ENCODE measurements at regions not wholly inside any gene's neighbourhood (a gene's known extent, or its start where the extent isn't known, plus 50 kb on each side); places are given as distances from the start of the nearest gene placed in this dataset.
A peak's percentile ranks its signal among the peaks of the same experiment; 100 is the strongest.

DNA sequence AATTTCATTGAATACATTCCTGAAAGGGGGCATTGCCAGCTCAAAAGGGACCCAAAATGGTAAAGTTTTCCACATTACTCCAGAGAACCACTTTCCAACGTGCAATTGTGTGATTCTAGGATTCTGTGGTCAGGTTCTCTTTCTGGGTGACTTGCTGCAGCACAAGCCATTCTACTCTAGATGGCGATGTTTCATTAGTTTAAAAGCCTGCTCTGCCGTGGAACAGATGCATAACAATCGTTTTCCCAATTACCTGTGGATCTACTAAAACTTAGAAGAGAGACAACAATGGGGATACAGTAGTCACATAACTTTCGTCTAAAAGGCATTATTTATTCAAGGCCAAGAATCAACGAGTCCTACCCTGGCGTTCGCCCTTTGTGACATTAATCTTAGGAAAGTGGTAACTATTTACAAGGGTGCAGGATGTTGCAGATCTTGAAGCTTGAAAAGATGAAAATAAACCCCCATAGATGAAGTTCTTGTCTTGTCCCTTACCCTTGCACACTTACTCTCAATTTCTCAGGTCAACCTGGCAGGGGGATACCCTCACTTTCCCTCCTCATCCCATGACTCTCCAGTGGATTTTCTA, 400.9 kb downstream of the SNAPC1 start:
- FAIRE-seq (peak; percentile 38), DNase-seq (ENCODE audit: insufficient read length, low spot score) (peak; percentile 2)
- TF ChIP-seq POLR2AphosphoS5 (IDR thresholded peaks at IDR 0.05; ENCODE audit: low read depth, low read length) (no peak), TAF1 (IDR thresholded peaks at IDR 0.05; ENCODE audit: low read depth, low read length) (no peak), POLR2A (IDR thresholded peaks at IDR 0.05; ENCODE audit: low read depth, low read length) (no peak), PAX5 (IDR thresholded peaks at IDR 0.05; ENCODE audit: insufficient read depth, low read length, severe bottlenecking) (no peak), SPI1 (IDR thresholded peaks at IDR 0.05; ENCODE audit: low read depth, low read length) (no peak), POU2F2 (IDR thresholded peaks at IDR 0.05; ENCODE audit: low read depth, low read length) (no peak)

DNA sequence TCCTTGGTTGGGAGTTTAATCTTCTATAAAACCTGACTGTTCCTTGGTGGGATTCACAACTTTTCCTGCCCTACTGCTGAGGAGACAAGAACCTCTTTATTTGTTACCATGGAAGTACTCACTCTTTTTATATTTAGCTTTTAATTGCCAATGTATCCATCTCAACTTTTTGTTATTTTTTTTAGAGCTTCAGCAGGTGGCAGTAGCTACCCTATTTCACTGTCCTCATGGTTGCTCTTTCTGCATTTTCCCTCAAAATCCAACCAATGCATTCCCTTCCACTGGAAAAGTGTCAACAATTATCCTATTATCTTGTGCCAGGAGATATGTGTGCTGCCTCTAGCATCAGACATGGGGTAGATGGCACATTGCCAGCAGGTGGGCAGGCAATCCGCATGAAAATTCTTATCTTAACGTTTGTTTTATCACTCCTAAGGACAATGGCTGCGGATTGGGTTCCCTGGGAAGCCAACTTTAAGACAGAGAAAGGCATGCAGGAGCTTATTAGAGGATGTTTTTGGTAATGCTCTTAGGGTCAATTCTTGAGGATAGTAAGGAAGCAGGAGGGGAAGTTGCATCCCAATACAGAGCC, 406.4 kb downstream of the SNAPC1 start:
- no peak for FAIRE-seq
- no peak for TF ChIP-seq POLR2AphosphoS5 (IDR thresholded peaks at IDR 0.05; ENCODE audit: low read depth, low read length)
- TF ChIP-seq TAF1 (IDR thresholded peaks at IDR 0.05; ENCODE audit: low read depth, low read length), result no peak
- no peak for TF ChIP-seq POLR2A (IDR thresholded peaks at IDR 0.05; ENCODE audit: low read depth, low read length)
- TF ChIP-seq PAX5 (IDR thresholded peaks at IDR 0.05; ENCODE audit: insufficient read depth, low read length, severe bottlenecking), result no peak
- TF ChIP-seq POU2F2 (IDR thresholded peaks at IDR 0.05; ENCODE audit: low read depth, low read length), result no peak
- TF ChIP-seq SPI1 (IDR thresholded peaks at IDR 0.05; ENCODE audit: low read depth, low read length), result no peak
- DNase-seq (ENCODE audit: insufficient read length, low spot score), result no peak

DNA sequence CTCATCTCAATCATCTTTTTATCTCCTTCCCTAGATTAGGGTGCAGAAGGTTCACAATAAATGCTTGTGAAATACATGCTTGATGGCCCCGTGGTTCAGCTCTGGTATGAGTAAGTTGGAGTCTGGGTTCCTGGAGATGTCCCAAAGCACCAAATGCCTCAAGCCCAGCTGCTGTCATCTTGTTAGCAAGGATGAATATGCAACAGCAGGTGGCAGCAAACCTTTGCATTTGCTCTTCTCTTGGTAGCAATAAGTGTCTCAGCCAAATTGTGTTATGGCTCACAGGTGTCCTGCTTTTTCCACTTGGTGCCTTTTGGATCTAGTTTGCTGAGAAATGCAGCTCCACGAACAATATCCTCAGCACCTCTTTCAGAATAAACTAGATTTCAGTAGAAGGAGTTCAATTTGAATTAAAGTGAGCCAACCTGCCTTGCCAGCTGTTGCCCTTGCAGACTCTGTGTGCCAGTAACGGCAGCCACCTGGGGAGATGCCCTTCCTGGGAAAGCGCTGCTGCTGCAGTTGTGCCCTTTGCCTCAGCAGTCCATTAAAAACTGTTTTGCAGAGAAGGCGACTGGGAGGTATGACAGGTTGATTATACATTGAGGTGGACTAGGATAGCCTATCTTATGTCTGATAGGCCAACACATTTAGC, 417.3 kb downstream of the SNAPC1 start:
- DNase-seq (ENCODE audit: insufficient read length, low spot score) (no peak), FAIRE-seq (peak; percentile 89)
- no peak for TF ChIP-seq POLR2A (IDR thresholded peaks at IDR 0.05; ENCODE audit: low read depth, low read length)
- no peak for TF ChIP-seq POLR2AphosphoS5 (IDR thresholded peaks at IDR 0.05; ENCODE audit: low read depth, low read length)
- TF ChIP-seq PAX5 (IDR thresholded peaks at IDR 0.05; ENCODE audit: insufficient read depth, low read length, severe bottlenecking), result no peak
- no peak for TF ChIP-seq TAF1 (IDR thresholded peaks at IDR 0.05; ENCODE audit: low read depth, low read length)
- no peak for TF ChIP-seq POU2F2 (IDR thresholded peaks at IDR 0.05; ENCODE audit: low read depth, low read length)

- DNase-seq (ENCODE audit: insufficient read length, low spot score) (no peak), FAIRE-seq (no peak)
Observed at GRCh38 chr14:62181591-62181990, 419.4 kb downstream of the SNAPC1 start.

DNA sequence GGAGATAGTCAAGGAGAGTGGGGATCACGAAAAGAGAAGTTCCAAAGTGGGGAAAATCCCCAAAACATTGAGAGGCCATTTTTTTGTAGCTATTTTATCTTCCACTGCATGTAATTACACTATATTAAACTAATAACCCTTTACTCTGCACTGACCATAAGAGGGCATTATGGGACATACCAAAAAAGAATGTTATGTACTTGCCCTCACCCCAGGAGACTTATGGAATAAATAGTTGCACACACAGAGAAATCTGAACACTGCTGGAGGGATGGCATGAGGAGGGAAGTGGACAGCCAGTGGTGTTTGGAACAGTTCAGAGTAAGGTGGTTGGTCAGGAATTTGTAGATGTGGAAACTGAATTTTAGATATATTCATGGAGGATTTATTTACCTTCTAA, 422.9 kb downstream of the SNAPC1 start:
- FAIRE-seq (no peak), DNase-seq (ENCODE audit: insufficient read length, low spot score) (no peak)
- TF ChIP-seq POU2F2 (IDR thresholded peaks at IDR 0.05; ENCODE audit: low read depth, low read length) (no peak), POLR2A (IDR thresholded peaks at IDR 0.05; ENCODE audit: low read depth, low read length) (no peak), PAX5 (IDR thresholded peaks at IDR 0.05; ENCODE audit: insufficient read depth, low read length, severe bottlenecking) (no peak), POLR2AphosphoS5 (IDR thresholded peaks at IDR 0.05; ENCODE audit: low read depth, low read length) (no peak), TAF1 (IDR thresholded peaks at IDR 0.05; ENCODE audit: low read depth, low read length) (no peak), SPI1 (IDR thresholded peaks at IDR 0.05; ENCODE audit: low read depth, low read length) (no peak)

More at GRCh38 chr14:62181591-62181990, 419.4 kb downstream of the SNAPC1 start:
- no peak for TF ChIP-seq POLR2AphosphoS5 (IDR thresholded peaks at IDR 0.05; ENCODE audit: low read depth, low read length)
- no peak for TF ChIP-seq TAF1 (IDR thresholded peaks at IDR 0.05; ENCODE audit: low read depth, low read length)
- TF ChIP-seq POLR2A (IDR thresholded peaks at IDR 0.05; ENCODE audit: low read depth, low read length), result no peak
- TF ChIP-seq PAX5 (IDR thresholded peaks at IDR 0.05; ENCODE audit: insufficient read depth, low read length, severe bottlenecking), result no peak
- no peak for TF ChIP-seq SPI1 (IDR thresholded peaks at IDR 0.05; ENCODE audit: low read depth, low read length)
- TF ChIP-seq POU2F2 (IDR thresholded peaks at IDR 0.05; ENCODE audit: low read depth, low read length), result no peak

- TF ChIP-seq POLR2AphosphoS5 (IDR thresholded peaks at IDR 0.05; ENCODE audit: low read depth, low read length), result no peak
- no peak for TF ChIP-seq POU2F2 (IDR thresholded peaks at IDR 0.05; ENCODE audit: low read depth, low read length)
- no peak for TF ChIP-seq TAF1 (IDR thresholded peaks at IDR 0.05; ENCODE audit: low read depth, low read length)
- no peak for TF ChIP-seq SPI1 (IDR thresholded peaks at IDR 0.05; ENCODE audit: low read depth, low read length)
- no peak for TF ChIP-seq PAX5 (IDR thresholded peaks at IDR 0.05; ENCODE audit: insufficient read depth, low read length, severe bottlenecking)
- TF ChIP-seq POLR2A (IDR thresholded peaks at IDR 0.05; ENCODE audit: low read depth, low read length), result no peak
- no peak for DNase-seq (ENCODE audit: insufficient read length, low spot score)
- no peak for FAIRE-seq
Observed at GRCh38 chr14:62187265-62187664, 425.0 kb downstream of the SNAPC1 start.

- FAIRE-seq, result no peak
- no peak for DNase-seq (ENCODE audit: insufficient read length, low spot score)
- no peak for TF ChIP-seq POU2F2 (IDR thresholded peaks at IDR 0.05; ENCODE audit: low read depth, low read length)
- TF ChIP-seq TAF1 (IDR thresholded peaks at IDR 0.05; ENCODE audit: low read depth, low read length), result no peak
- TF ChIP-seq SPI1 (IDR thresholded peaks at IDR 0.05; ENCODE audit: low read depth, low read length), result no peak
- no peak for TF ChIP-seq POLR2A (IDR thresholded peaks at IDR 0.05; ENCODE audit: low read depth, low read length)
- TF ChIP-seq POLR2AphosphoS5 (IDR thresholded peaks at IDR 0.05; ENCODE audit: low read depth, low read length), result no peak
- no peak for TF ChIP-seq PAX5 (IDR thresholded peaks at IDR 0.05; ENCODE audit: insufficient read depth, low read length, severe bottlenecking)
Observed at GRCh38 chr14:62189698-62190097, 427.5 kb downstream of the SNAPC1 start.

GRCh38 chr14:62206456-62206855, 444.2 kb downstream of the SNAPC1 start:
- FAIRE-seq (no peak), DNase-seq (ENCODE audit: insufficient read length, low spot score) (no peak)
- no peak for TF ChIP-seq POU2F2 (IDR thresholded peaks at IDR 0.05; ENCODE audit: low read depth, low read length)
- TF ChIP-seq POLR2AphosphoS5 (IDR thresholded peaks at IDR 0.05; ENCODE audit: low read depth, low read length), result no peak

- TF ChIP-seq POLR2AphosphoS5 (IDR thresholded peaks at IDR 0.05; ENCODE audit: low read depth, low read length), result no peak
- no peak for TF ChIP-seq TAF1 (IDR thresholded peaks at IDR 0.05; ENCODE audit: low read depth, low read length)
- TF ChIP-seq PAX5 (IDR thresholded peaks at IDR 0.05; ENCODE audit: insufficient read depth, low read length, severe bottlenecking), result no peak
- no peak for TF ChIP-seq POLR2A (IDR thresholded peaks at IDR 0.05; ENCODE audit: low read depth, low read length)
- no peak for TF ChIP-seq POU2F2 (IDR thresholded peaks at IDR 0.05; ENCODE audit: low read depth, low read length)
- no peak for TF ChIP-seq SPI1 (IDR thresholded peaks at IDR 0.05; ENCODE audit: low read depth, low read length)
- DNase-seq (ENCODE audit: insufficient read length, low spot score), result no peak
- no peak for FAIRE-seq
Observed at GRCh38 chr14:62209287-62209899, 447.2 kb downstream of the SNAPC1 start.

Data from GM12891 (cell line).